ENCODE measurements at regions not wholly inside any gene's neighbourhood (a gene's known extent, or its start where the extent isn't known, plus 50 kb on each side); places are given as distances from the start of the nearest gene placed in this dataset.

- TF ChIP-seq POLR2A (IDR thresholded peaks at IDR 0.05) (no peak), CTCF (IDR thresholded peaks at IDR 0.05 in 4 of 5, conservative IDR thresholded peaks at IDR 0.05 in 1 of 5) (no peak)
Observed at GRCh38 chr17:6297119-6297518, 137.8 kb downstream of the AIPL1 start.

All from gastrocnemius medialis (tissue), 4 donors.